ENCODE measurements at regions not wholly inside any gene's neighbourhood (a gene's known extent, or its start where the extent isn't known, plus 50 kb on each side); places are given as distances from the start of the nearest gene placed in this dataset.

- no peaks in the 10 kb centered on the region for H3K4me1 Mint-ChIP-seq (ENCODE audit: low read depth)
- no peak overlapping the region for H3K4me3 Mint-ChIP-seq
- ATAC-seq (no peak), DNase-seq (no peak)
- H3K36me3 Mint-ChIP-seq (ENCODE audit: insufficient read depth) = no peaks in the 10 kb centered on the region
- H3K9me3 Mint-ChIP-seq = no peaks in the 10 kb centered on the region
- peaks cover 13% of the 10 kb centered on the region for H3K27me3 Mint-ChIP-seq (ENCODE audit: low read depth)
Observed at GRCh38 chr3:137100326-137100725, 142.5 kb downstream of the IL20RB start.

DNA sequence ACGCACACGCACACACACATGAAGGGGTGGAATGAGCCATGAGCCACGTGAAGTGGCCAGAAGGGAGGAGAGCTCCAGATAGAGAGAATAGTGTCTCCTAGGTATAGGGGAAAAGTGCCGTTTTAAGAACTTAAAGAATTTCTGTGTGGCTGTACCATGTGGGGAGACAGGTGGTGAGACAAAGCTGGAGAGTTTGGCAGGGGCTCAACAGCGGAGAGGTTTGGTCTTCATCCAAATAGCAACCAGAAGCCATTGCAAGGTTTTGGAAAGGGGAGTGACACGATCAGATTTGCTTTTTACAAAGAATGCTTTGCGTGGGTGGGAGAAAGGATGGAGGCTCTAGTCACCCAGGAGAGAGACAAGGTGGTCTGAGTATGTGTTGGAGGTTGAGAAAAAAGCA is 146.0 kb downstream of the IL20RB start:
- no peaks in the 10 kb centered on the region for H3K4me1 Mint-ChIP-seq (ENCODE audit: low read depth)
- ATAC-seq (no peak), DNase-seq (no peak)
- H3K36me3 Mint-ChIP-seq (ENCODE audit: insufficient read depth) = no peaks in the 10 kb centered on the region
- H3K9me3 Mint-ChIP-seq = no peaks in the 10 kb centered on the region
- H3K4me3 Mint-ChIP-seq = no peak overlapping the region
- peaks cover 15% of the 10 kb centered on the region for H3K27me3 Mint-ChIP-seq (ENCODE audit: low read depth)

DNA sequence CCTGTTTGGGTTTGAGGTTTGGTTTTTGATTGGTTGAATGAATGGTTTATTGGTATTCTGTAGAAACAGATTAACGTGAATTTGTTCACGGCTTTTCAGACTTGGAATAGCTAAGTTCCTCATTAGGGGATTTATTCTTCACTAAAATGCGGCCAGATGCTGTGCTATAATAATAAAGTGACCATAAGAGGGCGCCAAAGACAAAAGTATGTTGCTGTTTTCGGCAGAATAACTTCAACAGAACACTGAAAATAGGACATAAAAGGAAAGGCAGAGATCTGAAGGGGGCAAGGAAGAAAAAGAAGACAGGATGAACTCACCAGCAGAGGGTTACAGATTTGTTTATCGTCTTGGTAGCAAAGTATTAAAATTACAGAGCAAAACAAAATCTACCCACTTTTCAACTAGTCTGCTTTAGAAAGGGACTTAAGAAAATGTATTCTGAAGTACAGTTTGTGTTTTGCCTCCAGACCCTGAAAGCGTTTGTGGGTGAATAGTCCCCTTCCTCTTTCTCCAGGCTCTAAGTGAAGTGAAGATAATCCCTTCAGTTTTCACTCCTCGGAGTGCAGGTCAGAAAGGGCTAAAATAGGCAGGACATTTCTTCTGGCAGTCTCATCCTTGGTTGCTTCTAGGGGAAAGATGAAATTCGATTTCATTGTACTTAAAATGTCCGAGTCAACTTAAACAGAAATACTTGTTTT is 147.6 kb downstream of the IL20RB start:
- Mint-ChIP-seq H3K4me3 (no peak overlapping the region), H3K9me3 (no peaks in the 10 kb centered on the region), H3K27me3 (ENCODE audit: low read depth) (peaks cover 11% of the 10 kb centered on the region), H3K36me3 (ENCODE audit: insufficient read depth) (no peaks in the 10 kb centered on the region), H3K4me1 (ENCODE audit: low read depth) (no peaks in the 10 kb centered on the region)
- DNase-seq = no peak
- peak in 1 of 2 donors; percentile 60 for ATAC-seq

DNA sequence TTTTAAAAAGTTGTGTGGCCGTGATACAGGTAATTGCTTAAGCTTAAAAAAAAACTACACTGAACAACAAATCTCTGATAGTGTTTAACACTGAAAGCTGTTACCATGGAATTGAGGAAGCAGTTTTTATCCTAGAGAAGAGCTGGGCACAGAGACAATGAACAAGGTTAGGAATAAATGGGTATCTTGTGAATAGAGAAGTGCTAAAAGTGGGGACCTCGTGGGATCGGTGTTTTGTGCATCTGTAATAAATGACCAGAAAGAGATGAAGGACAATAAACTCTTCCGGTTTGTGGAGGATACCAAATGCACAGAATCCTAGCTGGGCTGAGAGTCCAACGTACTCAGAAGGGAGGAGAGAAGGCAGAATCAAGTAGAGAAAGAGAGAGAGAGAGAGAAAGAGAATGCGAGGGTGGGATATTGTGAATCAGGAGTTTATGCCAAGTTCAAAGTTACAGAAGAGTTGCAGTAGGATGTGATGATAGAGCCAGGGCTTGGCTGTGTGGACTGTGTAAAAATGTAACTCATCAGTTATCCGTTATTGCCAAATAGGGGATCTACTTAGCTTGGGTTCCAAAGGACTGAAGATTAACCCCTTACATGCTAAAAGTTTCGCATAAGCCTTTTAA is 148.9 kb downstream of the IL20RB start:
- no peaks in the 10 kb centered on the region for H3K4me1 Mint-ChIP-seq (ENCODE audit: low read depth)
- DNase-seq (no peak), ATAC-seq (no peak)
- H3K4me3 Mint-ChIP-seq = no peak overlapping the region
- no peaks in the 10 kb centered on the region for H3K36me3 Mint-ChIP-seq (ENCODE audit: insufficient read depth)
- no peaks in the 10 kb centered on the region for H3K9me3 Mint-ChIP-seq
- H3K27me3 Mint-ChIP-seq (ENCODE audit: low read depth) = peaks cover 11% of the 10 kb centered on the region

DNA sequence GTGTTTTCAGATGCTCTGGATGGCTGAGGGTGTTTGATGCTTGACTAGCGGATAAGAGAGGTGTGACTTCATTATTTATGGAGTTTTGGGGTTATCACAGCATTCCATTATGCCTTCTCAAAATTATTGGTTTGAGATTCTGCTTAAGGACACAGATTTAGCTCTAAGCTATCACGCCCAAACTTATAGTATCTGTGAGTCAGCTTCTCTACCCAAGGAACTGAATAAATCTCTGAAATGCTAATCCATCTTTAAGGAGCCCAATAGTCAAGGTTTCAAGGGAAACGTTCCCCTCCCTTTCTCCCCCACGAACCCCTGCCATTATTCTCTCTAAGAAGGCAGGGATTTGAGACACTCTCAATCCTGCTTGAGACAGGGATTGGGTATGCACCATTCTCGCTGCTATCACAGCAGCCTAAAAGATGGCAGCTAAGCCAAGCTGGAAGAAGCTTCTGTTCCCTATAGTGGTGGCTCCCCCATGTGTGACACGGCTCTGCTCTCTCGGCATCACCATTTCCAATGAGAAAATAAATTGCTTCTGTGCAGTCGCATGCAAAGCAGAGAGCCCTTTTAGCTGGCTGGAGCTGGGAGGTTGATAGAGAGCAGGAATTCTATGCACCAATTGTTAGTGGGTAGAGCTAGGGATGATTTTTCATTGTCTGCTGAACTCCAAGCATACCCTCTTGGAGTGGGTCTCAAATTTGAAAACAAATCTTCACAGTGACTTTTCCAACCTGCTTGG is 151.1 kb downstream of the IL20RB start:
- Mint-ChIP-seq H3K36me3 (ENCODE audit: insufficient read depth) (no peaks in the 10 kb centered on the region), H3K4me3 (no peak overlapping the region), H3K4me1 (ENCODE audit: low read depth) (no peaks in the 10 kb centered on the region), H3K27me3 (ENCODE audit: low read depth) (peaks cover 11% of the 10 kb centered on the region), H3K9me3 (no peaks in the 10 kb centered on the region)
- no peak for DNase-seq
- ATAC-seq = no peak

GRCh38 chr3:137110392-137110996 is 152.7 kb downstream of the IL20RB start:
- no peaks in the 10 kb centered on the region for H3K9me3 Mint-ChIP-seq
- peaks cover 11% of the 10 kb centered on the region for H3K27me3 Mint-ChIP-seq (ENCODE audit: low read depth)
- no peak for ATAC-seq
- no peaks in the 10 kb centered on the region for H3K36me3 Mint-ChIP-seq (ENCODE audit: insufficient read depth)
- H3K4me3 Mint-ChIP-seq = no peak overlapping the region
- DNase-seq = no peak
- no peaks in the 10 kb centered on the region for H3K4me1 Mint-ChIP-seq (ENCODE audit: low read depth)

DNA sequence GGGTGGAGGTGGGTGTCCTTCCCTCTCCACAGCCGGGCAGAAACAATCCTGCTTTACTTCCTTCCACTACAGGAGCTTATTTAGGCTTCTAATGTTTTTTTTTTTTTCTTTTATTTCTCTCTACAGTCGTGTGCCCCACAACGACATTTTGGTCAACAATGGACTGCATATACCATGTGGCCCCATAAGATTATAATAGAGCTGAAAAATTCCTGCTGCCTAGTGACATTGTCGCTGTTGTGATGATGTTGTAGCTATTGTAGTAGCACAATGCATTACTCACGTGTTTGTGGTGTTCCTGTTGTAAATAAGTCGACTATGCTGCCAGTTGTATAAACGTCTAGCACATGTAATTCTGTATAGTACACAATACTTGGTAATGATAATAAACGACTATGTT is 153.7 kb downstream of the IL20RB start:
- DNase-seq (no peak), ATAC-seq (no peak)
- peaks cover 10% of the 10 kb centered on the region for H3K27me3 Mint-ChIP-seq (ENCODE audit: low read depth)
- no peaks in the 10 kb centered on the region for H3K9me3 Mint-ChIP-seq
- H3K4me1 Mint-ChIP-seq (ENCODE audit: low read depth) = no peaks in the 10 kb centered on the region
- no peak overlapping the region for H3K4me3 Mint-ChIP-seq
- H3K36me3 Mint-ChIP-seq (ENCODE audit: insufficient read depth) = no peaks in the 10 kb centered on the region

DNA sequence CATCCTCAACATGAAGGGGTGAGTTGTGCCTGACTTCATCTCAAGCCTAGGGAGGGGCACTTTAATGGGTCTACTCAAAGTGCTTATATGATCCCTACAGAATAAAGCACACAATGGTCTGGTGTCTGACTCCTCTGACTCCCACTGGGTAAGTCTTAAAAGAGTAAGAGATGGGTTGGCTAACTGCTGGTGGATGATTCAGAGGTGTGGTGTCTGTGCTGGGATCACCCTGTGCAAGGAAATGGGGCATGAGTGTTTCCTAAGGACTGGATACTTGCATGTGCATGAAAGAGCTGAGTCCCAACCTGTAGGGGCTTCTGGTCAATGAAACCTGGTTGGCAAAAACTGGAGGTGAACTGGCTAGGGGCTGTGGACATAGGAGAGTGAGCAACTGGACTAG is 158.8 kb downstream of the IL20RB start:
- H3K36me3 Mint-ChIP-seq (ENCODE audit: insufficient read depth) = no peaks in the 10 kb centered on the region
- no peaks in the 10 kb centered on the region for H3K9me3 Mint-ChIP-seq
- no peaks in the 10 kb centered on the region for H3K4me1 Mint-ChIP-seq (ENCODE audit: low read depth)
- peaks cover 8% of the 10 kb centered on the region for H3K27me3 Mint-ChIP-seq (ENCODE audit: low read depth)
- DNase-seq (no peak), ATAC-seq (no peak)
- no peak overlapping the region for H3K4me3 Mint-ChIP-seq

- Mint-ChIP-seq H3K27me3 (ENCODE audit: low read depth) (peaks cover 11% of the 10 kb centered on the region), H3K4me3 (no peak overlapping the region), H3K4me1 (ENCODE audit: low read depth) (no peaks in the 10 kb centered on the region), H3K9me3 (no peaks in the 10 kb centered on the region), H3K36me3 (ENCODE audit: insufficient read depth) (no peaks in the 10 kb centered on the region)
- no peak for ATAC-seq
- no peak for DNase-seq
Observed at GRCh38 chr3:137121704-137122314, 164.0 kb downstream of the IL20RB start.

DNA sequence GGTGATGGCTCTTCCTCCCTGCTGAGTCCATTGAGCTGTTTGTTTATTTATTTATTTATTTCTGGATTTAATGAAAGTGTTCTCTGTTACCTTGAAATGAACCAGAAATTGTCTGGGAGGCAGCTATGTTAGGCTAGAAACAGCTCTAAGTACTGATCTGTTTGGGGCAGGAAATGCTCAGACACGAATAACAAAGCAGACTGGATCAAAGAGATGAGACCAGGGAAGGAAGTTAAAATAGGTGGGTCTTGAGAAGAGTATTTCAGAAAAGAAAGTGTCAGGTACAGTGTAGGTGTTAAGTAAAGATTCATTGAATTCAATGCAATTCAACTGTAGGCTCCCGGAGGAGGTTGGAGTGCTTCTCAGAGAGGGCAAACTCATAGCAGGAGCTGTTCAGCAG is 173.3 kb downstream of the IL20RB start:
- no peak for DNase-seq
- H3K27me3 Mint-ChIP-seq (ENCODE audit: low read depth) = peaks cover 15% of the 10 kb centered on the region
- peak in 1 of 2 donors; percentile 18 for ATAC-seq
- no peaks in the 10 kb centered on the region for H3K9me3 Mint-ChIP-seq
- H3K4me1 Mint-ChIP-seq (ENCODE audit: low read depth) = peaks cover 18% of the 10 kb centered on the region
- peak overlapping the region; percentile 0 for H3K4me3 Mint-ChIP-seq
- no peaks in the 10 kb centered on the region for H3K36me3 Mint-ChIP-seq (ENCODE audit: insufficient read depth)

DNA sequence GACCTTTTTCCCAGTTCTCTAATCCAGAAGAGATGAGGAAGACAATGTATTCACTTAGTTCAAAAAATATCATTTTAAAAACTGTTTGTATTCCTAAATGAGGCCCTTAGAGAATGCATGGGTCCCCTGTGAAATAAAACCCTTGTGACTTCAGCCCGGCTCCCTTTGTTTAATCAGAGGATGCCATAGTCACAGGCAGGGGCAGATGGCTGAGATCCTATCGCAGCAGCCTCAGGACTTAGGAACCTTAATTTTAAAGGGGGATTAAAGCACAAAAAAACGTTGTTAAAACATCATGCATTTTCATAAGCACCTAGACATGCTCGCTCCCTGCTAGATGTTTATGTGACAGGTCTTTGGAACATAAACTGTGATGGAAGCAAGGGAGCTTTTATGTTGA is 176.6 kb downstream of the IL20RB start:
- Mint-ChIP-seq H3K9me3 (no peaks in the 10 kb centered on the region), H3K4me3 (no peak overlapping the region), H3K36me3 (ENCODE audit: insufficient read depth) (no peaks in the 10 kb centered on the region), H3K27me3 (ENCODE audit: low read depth) (peaks cover 17% of the 10 kb centered on the region), H3K4me1 (ENCODE audit: low read depth) (peaks cover 18% of the 10 kb centered on the region)
- DNase-seq (no peak), ATAC-seq (no peak)

DNA sequence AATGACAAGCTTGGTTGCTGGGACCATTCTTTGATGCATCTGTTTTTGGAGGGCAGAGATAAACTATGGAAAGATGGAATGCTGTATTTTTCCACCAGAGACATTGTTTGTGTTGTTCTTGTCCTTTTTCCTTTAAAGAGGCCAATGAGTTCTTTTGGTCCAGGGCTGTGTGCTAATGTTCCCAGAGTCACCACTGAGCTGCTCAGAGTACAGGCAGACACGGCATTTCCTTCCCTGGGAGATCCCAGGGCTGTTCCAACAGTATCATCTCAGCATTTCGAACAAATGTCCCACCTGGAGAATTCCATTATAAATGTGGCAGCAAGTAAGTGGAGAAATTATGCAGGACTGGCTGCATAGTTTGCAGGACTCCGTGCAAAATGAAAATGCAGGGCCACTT is 190.6 kb downstream of the IL20RB start:
- no peak overlapping the region for H3K4me3 Mint-ChIP-seq
- no peaks in the 10 kb centered on the region for H3K27me3 Mint-ChIP-seq (ENCODE audit: low read depth)
- no peaks in the 10 kb centered on the region for H3K36me3 Mint-ChIP-seq (ENCODE audit: insufficient read depth)
- no peaks in the 10 kb centered on the region for H3K9me3 Mint-ChIP-seq
- DNase-seq (no peak), ATAC-seq (no peak)
- no peaks in the 10 kb centered on the region for H3K4me1 Mint-ChIP-seq (ENCODE audit: low read depth)

DNA sequence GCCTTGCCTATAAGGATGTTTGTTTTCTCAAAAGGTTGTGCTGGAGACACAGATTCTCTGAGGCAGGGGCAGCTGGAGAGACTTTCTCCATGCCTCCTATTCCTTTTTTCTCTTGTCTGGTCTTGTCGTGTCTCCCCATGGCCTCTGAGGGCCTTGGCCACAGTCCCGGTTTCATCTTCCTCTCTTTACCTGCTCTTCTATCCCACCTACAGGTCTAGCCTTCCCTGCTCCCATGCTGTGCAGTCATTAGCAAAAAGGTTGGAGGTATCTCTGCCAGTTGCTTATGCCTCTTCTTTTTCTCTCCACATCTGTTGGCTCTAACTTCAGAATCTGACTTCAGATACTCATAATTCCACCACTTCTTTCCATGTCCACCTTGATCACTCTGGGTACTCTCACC is 191.1 kb downstream of the IL20RB start:
- Mint-ChIP-seq H3K4me3 (no peak overlapping the region), H3K9me3 (no peaks in the 10 kb centered on the region), H3K27me3 (ENCODE audit: low read depth) (no peaks in the 10 kb centered on the region), H3K36me3 (ENCODE audit: insufficient read depth) (no peaks in the 10 kb centered on the region), H3K4me1 (ENCODE audit: low read depth) (no peaks in the 10 kb centered on the region)
- DNase-seq = no peak
- ATAC-seq = no peak

GRCh38 chr3:137150825-137151224 is 193.0 kb downstream of the IL20RB start:
- DNase-seq = no peak
- H3K27me3 Mint-ChIP-seq (ENCODE audit: low read depth) = no peaks in the 10 kb centered on the region
- no peaks in the 10 kb centered on the region for H3K4me1 Mint-ChIP-seq (ENCODE audit: low read depth)

More at GRCh38 chr3:137150825-137151224, 193.0 kb downstream of the IL20RB start:
- Mint-ChIP-seq H3K36me3 (ENCODE audit: insufficient read depth) (no peaks in the 10 kb centered on the region), H3K9me3 (no peaks in the 10 kb centered on the region), H3K4me3 (no peak overlapping the region)
- ATAC-seq = no peak

All from activated T-cell treated with anti-CD3 and anti-CD28 coated beads, Interleukin-2, amount 50 U/mL, for 4 hours (primary cell).